OCI-LY1 (cell line): ENCODE measurements at regions not wholly inside any gene's neighbourhood (a gene's known extent, or its start where the extent isn't known, plus 50 kb on each side); places are given as distances from the start of the nearest gene placed in this dataset.
"Not testable (repeated sequence)": the region's sequence is repeated elsewhere in the genome, so short reads cannot be mapped to it uniquely, and the experiment has no call there.

Experiments
- H2AFZ ChIP-seq: fragments of 200-600 bp; sonication (generic), shearing (Covaris generic); 2 replicates; pipeline ENCODE4 v1.6.0; 2014; ENCODE audit warnings: antibody characterized with exemption, mild to moderate bottlenecking, low read length
- H3F3A ChIP-seq: fragments of 200-600 bp; sonication (generic), shearing (Covaris generic); 2 replicates; pipeline ENCODE4 v1.6.0; 2014; ENCODE audit warnings: mild to moderate bottlenecking, antibody characterized with exemption, low read length, moderate library complexity; ENCODE audit not compliant: insufficient read depth
- H3K27ac ChIP-seq: fragments of 200-600 bp; sonication (generic); 2 replicates; pipeline ENCODE4 v1.5.1; 2014; ENCODE audit warnings: low read length, mixed run types, mild to moderate bottlenecking, low read depth; ENCODE audit not compliant: poor library complexity, severe bottlenecking
- H3K27me3 ChIP-seq: fragments of 200-600 bp; sonication (generic); 2 replicates; pipeline ENCODE4 v1.6.0; 2014; ENCODE audit warnings: antibody characterized with exemption, mild to moderate bottlenecking, low read length, moderate library complexity; ENCODE audit not compliant: insufficient read depth
- H3K36me3 ChIP-seq: fragments of 200-600 bp; sonication (generic); 2 replicates; pipeline ENCODE4 v1.6.1; 2014; ENCODE audit warnings: mild to moderate bottlenecking, antibody characterized with exemption, low read length, moderate library complexity, mixed read lengths; ENCODE audit not compliant: insufficient read depth
- H3K4me1 ChIP-seq: fragments of 200-600 bp; sonication (generic); 2 replicates; pipeline ENCODE4 v1.5.1; 2014; ENCODE audit warnings: mild to moderate bottlenecking, low read length, moderate library complexity; ENCODE audit not compliant: insufficient read depth, severe bottlenecking
- H3K4me2 ChIP-seq: fragments of 200-600 bp; sonication (generic), shearing (Covaris generic); 2 replicates; pipeline ENCODE4 v1.6.1; 2014; ENCODE audit warnings: low read length
- H3K4me3 ChIP-seq: fragments of 200-600 bp; sonication (generic); 2 replicates; pipeline ENCODE4 v1.5.1; 2014; ENCODE audit warnings: low read length, low read depth, mild to moderate bottlenecking, mixed read lengths; ENCODE audit not compliant: poor library complexity, severe bottlenecking
- H3K79me2 ChIP-seq: fragments of 200-600 bp; shearing (Covaris generic); 2 replicates; pipeline ENCODE4 v1.6.1; 2016; ENCODE audit warnings: mixed run types, low read length, mixed read lengths; ENCODE audit not compliant: insufficient read depth
- H3K9ac ChIP-seq: fragments of 200-600 bp; sonication (generic), shearing (Covaris generic); 2 replicates; pipeline ENCODE4 v1.6.1; 2014; ENCODE audit warnings: mild to moderate bottlenecking, low read length, mixed read lengths
- H3K9me2 ChIP-seq: fragments of 200-600 bp; sonication (generic), shearing (Covaris generic); 2 replicates; pipeline ENCODE4 v1.6.1; 2014; ENCODE audit warnings: low read depth, mild to moderate bottlenecking, low read length, mixed read lengths
- H3K9me3 ChIP-seq: fragments of 200-600 bp; shearing (Covaris generic); 2 replicates; pipeline ENCODE4 v1.6.1; 2014; ENCODE audit warnings: low read length, mixed read lengths
- H4K20me1 ChIP-seq: fragments of 200-600 bp; sonication (generic), shearing (Covaris generic); 2 replicates; pipeline ENCODE4 v1.6.0; 2016; ENCODE audit warnings: mild to moderate bottlenecking, low read length; ENCODE audit not compliant: insufficient read depth
- CTCF ChIP-seq: fragments of 200-600 bp; sonication (generic), shearing (Covaris generic); IDR thresholded peaks from 2 replicates; pipeline ENCODE4 v1.5.1; 2017; ENCODE audit warnings: mild to moderate bottlenecking, antibody characterized with exemption, low read length, moderate library complexity, mixed read lengths
- EZH2 ChIP-seq: fragments of 200-600 bp; sonication (generic), shearing (Covaris generic); IDR thresholded peaks from 2 replicates; pipeline ENCODE4 v1.8.0; 2017; ENCODE audit warnings: borderline replicate concordance, mixed run types, mild to moderate bottlenecking, antibody characterized with exemption, low read length, moderate library complexity, mixed read lengths

GRCh38 chr2:208906330-208906729 lies 499.7 kb downstream of the PTH2R start:
- no peak overlapping the region for H3K27ac ChIP-seq
- H3K9me2 ChIP-seq: no peaks in the 10 kb centered on the region
- TF ChIP-seq EZH2: no peak
- TF ChIP-seq CTCF: no peak
- no peak overlapping the region for H3K4me3 ChIP-seq
- no peaks in the 10 kb centered on the region for H3K27me3 ChIP-seq
- no peak overlapping the region for H3K9ac ChIP-seq
- H4K20me1 ChIP-seq: no peaks in the 10 kb centered on the region
- H2AFZ ChIP-seq: no peak overlapping the region
- no peak overlapping the region for H3K4me2 ChIP-seq
- no peaks in the 10 kb centered on the region for H3K79me2 ChIP-seq
- H3K36me3 ChIP-seq: no peaks in the 10 kb centered on the region
- H3K9me3 ChIP-seq: no peaks in the 10 kb centered on the region
- H3F3A ChIP-seq: no peaks in the 10 kb centered on the region
- no peaks in the 10 kb centered on the region for H3K4me1 ChIP-seq

DNA sequence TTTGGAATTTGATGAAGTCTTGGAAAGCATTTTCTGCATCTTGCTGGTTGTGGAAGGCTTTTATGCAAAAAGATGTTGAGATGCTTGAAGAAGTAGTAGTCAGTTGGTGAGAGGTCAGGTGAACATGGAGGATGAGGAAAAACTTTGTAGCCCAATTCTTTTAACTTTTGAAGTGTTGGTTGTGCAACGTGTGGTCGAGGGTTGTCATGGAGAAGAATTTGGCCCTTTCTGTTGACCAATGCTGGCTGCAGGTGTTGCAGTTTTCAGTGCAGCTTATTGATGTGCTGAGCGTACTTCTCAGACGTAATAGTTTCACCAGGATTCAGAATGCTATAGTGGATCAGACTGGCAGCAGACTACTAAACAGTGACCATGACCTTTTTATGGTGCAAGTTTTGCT lies 508.4 kb upstream of the MAP2 start:
- no peak for TF ChIP-seq CTCF
- no peak for TF ChIP-seq EZH2
- Histone ChIP-seq H3K27me3 (no peaks in the 10 kb centered on the region), H3K4me3 (no peak overlapping the region), H3K9me3 (no peaks in the 10 kb centered on the region), H3K9ac (no peak overlapping the region), H3F3A (no peaks in the 10 kb centered on the region), H3K4me2 (no peak overlapping the region), H3K27ac (no peak overlapping the region), H3K9me2 (no peaks in the 10 kb centered on the region), H2AFZ (no peak overlapping the region), H4K20me1 (no peaks in the 10 kb centered on the region), H3K36me3 (no peaks in the 10 kb centered on the region), H3K4me1 (no peaks in the 10 kb centered on the region), H3K79me2 (no peaks in the 10 kb centered on the region)

- H2AFZ ChIP-seq: no peak overlapping the region
- no peaks in the 10 kb centered on the region for H3K36me3 ChIP-seq
- H3K27ac ChIP-seq: no peak overlapping the region
- H3K4me3 ChIP-seq: no peak overlapping the region
- no peaks in the 10 kb centered on the region for H3F3A ChIP-seq
- no peak overlapping the region for H3K4me2 ChIP-seq
- no peaks in the 10 kb centered on the region for H4K20me1 ChIP-seq
- no peaks in the 10 kb centered on the region for H3K9me2 ChIP-seq
- no peaks in the 10 kb centered on the region for H3K27me3 ChIP-seq
- no peaks in the 10 kb centered on the region for H3K4me1 ChIP-seq
- H3K79me2 ChIP-seq: no peaks in the 10 kb centered on the region
- no peak overlapping the region for H3K9ac ChIP-seq
- H3K9me3 ChIP-seq: no peaks in the 10 kb centered on the region
- TF ChIP-seq CTCF (no peak), EZH2 (no peak)
Observed at GRCh38 chr2:208916881-208917280, 507.0 kb upstream of the MAP2 start.

- not testable (repeated sequence) for H3K27ac ChIP-seq, H3K4me2 ChIP-seq, H3K27me3 ChIP-seq, H2AFZ ChIP-seq, H3K9ac ChIP-seq, H4K20me1 ChIP-seq, H3K4me1 ChIP-seq, H3K4me3 ChIP-seq, H3F3A ChIP-seq, H3K36me3 ChIP-seq, H3K79me2 ChIP-seq, H3K9me3 ChIP-seq, H3K9me2 ChIP-seq
Observed at GRCh38 chr2:208921358-208921757, 502.5 kb upstream of the MAP2 start.
